NCI-H1092 treated with DMSO at 0.1 percent for 48 hours (cell line): ENCODE measurements at regions not wholly inside any gene's neighbourhood (a gene's known extent, or its start where the extent isn't known, plus 50 kb on each side); places are given as distances from the start of the nearest gene placed in this dataset.

ENCODE experiments used
- DNase-seq: peaks from one replicate; lab custom pipeline; 2025; lab: John Stamatoyannopoulos, UW

DNA sequence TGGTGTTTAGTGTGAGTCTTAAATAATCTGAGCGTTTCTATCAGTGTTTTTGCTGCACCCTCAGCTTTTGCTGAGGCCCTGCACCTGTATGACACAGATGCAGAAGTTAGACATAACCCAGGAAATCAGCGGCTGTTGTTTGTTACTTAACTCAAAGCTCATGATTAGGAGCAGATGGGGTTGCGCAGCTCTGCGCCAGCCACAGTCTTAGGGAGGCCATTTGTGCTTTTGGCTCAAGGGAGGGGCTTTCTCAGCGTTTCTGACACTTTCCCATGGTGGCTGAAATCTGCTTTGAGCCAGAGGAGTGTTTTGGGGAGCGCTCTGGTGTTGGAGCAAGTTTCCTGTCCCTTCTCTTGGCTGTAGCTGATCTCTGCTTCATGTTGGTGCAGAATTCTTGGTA is 433.8 kb downstream of the NAF1 start:
- no peak for DNase-seq

DNA sequence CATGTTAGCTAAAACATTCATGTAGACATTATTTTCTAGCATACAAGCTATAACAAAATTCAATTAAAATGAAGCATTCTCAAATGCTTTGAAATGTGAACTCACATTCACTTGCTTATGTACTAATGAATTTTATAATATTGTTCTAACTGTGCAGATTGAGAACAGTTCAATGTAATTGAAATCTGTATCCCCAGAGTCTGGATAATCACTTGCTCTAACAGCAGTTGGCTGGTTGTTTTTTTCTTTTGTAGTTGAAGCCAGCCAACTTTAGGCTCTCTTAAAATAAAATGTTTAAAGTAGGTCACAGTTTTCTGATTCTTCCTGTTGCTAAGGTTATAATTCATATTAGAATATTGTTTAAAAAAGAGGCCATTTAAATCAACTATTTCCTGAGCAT is 438.9 kb downstream of the NAF1 start:
- DNase-seq = no peak

DNA sequence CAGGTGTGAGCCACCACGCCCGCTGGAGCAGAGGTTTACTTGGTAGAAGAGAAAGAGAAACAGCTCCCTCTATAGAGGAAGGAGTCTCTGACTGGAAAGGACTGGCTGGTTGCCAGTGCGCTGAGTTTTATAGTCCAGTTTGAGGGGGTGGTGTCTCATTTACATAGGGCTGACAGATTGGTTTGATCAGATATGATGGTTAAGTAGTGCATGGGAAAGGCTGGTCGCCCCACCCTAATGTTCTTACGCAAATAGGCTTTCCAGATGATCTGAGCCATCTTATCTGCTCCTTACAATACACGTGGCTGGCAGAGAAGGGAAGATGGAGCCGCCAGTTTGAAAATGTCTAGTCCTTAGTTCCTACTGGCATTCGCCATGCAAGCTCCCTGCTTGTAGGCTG is 439.5 kb downstream of the NAF1 start:
- DNase-seq = no peak

DNA sequence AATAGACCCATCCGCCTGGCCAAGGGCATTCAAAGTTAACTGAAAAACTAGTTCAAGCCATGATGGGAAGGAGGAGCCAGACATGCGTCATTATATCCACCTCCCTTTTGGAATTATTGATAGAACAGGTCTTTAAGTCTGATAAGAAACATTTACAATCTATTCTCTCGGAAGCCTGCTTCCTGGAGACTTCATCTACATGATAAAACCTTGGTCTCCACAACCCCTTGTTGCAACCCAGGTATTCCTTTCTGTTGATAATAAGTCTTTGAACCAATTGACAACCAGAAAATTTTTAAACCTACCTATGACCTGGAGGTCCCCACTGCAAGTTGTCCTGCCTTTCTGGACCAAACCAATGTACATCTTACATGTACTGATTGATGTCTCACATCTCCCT is 451.3 kb downstream of the NAF1 start:
- DNase-seq = no peak

DNA sequence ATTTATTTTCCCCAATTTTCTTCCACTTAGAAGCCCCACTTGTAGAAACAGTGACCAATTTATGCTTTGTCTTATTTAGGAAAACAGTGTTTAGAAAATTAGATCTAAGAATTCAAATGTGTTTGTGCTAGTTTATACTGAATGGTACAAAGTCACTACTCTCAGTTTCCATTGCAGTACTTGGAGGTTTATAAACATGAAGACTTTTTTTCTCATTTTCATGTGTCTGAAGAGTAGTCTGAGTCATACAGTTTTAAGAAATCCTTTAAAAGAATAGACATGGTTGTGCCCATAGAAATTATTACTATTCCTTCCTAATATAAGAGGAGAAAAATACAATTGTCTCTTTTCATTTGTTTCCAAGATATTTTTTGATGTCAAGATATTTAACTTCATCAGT is 458.7 kb downstream of the NAF1 start:
- no peak for DNase-seq

DNA sequence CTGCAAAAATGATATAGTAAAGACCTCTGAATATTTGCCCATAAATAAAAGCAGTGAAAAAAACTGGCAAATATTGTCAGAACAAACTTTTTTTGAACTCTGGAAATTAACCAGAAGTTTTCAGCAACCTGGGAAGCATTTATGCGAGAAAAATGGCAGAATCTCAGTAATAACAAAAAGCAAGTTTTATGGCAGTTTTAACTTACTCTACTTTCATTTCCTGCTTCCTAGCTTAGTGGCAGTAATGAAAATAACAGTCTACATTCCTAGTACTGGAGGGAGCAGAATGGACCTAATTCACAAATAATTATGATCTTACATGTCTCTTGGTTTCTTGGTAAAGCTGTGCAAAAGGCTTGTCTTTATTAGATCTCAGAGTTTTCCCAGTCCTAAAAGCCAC is 460.1 kb downstream of the NAF1 start:
- DNase-seq = no peak

DNA sequence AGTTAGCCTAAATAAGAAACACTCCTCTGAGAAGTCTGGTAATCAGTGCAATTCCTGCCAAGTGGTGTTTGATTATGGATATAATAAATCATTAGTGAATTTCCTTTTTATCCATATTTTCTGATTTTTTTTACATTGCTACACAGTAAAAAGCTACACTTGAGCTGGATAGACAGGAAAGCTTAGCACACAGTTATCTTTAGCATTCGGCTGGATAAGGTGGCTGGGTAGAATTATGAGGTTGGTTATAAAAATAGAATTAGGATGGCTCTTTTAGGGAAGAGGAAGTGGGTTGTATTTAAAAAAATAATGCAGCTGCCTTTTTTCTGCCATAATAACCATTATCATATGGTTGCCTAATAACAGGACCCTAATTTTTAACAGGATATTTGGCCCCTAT is 460.6 kb downstream of the NAF1 start:
- DNase-seq = no peak

DNA sequence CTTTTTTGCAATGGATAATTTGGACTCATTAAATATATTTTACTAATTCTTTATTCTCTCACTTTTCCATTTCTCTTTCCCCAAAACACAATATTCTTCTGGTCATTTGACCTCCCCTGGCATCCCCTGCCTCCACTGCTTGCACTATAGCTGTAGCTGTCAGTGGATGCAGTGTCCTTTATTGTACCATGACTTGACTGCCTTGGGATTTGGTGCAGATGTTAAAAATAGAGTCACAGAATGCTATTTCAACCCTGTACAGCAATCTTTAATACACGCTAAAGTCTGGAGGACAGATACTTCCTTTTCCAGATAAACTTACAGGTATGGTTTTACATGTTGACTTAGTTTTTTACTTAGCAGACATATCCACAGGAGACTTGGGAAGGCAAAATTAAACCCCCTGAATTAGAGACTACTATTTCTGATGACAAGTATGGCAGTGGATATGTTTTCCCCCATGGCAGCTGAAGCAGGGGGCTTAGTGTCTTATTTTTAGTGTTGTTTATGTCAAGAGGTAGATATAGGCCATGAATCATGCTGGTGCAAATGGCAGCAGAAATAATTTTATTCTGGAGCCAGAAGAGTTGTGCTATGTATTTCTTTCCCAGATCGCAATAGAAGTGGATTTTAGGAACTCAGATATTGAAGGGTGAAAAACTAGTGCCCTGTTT is 461.4 kb downstream of the NAF1 start:
- no peak for DNase-seq

DNA sequence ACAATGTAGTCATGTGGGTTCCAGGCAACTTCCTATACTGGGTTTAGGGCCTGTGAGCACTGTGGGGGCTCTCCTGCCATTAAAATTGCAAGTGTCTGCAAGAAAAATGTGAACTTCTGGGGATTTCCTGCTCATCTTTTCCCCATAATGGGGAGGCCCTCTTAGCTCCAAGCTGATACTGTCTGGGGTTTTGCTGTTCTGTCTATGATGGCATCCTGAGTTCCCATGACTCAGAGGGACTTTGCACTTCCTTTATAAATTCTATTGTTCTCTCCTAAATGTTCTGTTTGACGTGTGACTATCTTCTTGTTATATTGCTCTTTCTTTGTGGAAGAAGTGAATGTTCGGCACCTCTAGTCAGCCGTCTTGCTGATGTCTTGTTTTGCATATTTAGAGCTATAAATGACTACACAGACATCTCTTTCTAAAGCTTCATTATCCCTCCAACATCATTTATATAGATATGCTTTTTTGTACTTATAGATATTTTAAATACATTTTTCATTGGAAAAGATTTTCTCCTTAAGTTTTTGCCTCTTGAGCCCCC is 465.8 kb downstream of the NAF1 start:
- no peak for DNase-seq

DNA sequence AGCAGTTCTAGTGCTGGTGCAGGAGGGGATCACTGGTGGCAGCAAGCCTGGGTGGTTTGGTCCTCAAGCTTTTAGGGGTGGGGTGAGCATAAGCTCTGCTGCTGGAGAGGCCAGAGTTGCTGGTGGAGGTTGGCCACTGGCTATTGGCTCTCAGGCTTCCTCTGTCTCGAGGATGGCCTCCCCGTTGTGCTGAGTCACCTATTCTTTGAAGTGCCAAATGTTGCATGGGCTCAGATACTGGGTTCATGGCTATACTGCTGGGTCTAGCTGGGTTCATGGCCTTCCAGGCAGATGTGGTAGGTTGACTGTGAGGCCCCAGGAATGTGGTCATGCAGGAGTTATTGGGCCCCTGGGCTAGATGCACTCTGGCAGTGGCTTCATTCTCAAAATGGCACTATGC is 466.3 kb downstream of the NAF1 start:
- no peak for DNase-seq

DNA sequence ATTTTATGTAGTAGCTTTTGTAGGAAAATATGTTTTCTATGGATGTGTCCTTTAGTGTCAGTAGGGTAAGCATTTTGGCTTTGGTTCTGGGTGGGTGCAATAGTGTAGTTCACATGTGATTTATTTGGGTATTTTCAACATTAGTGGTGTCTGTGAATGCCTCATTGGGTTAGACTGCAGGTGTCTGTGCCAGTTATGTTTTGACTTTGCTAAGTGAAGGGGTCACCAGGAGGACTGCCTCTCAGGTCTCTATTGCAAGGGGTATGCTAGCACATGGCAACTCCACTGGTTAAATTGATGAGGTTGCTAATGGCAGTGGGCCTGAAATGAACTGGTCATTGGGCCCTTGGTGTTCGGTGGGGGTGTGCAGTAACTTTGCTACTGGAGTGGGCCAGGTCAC is 467.1 kb downstream of the NAF1 start:
- DNase-seq = no peak

DNA sequence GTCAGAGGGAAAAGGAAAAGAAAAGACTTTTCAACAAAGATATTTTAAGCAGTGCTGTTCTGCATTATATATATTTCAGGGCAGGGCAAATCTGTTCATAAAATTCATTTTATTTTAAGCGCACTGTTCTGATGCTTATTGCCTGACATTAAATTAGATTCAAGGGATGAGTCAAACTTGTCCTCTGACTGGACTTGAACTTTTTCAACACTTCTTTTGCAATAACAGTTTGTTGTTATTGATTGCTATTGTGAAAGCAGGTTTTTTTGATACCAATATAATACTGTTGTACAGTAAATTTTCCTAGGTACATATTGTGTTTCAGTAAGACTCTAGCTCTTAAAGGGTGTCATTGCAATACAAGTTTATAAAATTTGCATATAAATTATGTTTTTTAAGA is 481.3 kb downstream of the NAF1 start:
- DNase-seq = no peak

DNA sequence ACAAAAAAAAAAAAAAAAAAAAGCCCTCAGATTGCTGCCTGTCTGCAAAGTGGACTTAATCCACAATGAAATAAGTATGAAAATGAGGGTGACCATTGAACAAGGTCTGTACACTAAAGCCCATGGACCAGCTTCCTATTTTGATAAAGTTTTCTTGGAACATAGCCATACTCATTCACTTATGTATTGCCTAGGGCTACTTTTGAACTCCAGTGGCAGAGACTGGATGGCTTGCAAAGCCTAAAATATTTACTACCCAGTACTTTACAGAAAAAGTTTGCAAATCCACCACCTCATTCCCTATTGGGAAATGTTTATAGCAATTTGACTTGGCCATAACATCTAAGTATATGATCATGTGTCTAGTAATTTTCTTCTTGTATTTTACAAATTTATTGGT is 481.7 kb downstream of the NAF1 start:
- no peak for DNase-seq

DNA sequence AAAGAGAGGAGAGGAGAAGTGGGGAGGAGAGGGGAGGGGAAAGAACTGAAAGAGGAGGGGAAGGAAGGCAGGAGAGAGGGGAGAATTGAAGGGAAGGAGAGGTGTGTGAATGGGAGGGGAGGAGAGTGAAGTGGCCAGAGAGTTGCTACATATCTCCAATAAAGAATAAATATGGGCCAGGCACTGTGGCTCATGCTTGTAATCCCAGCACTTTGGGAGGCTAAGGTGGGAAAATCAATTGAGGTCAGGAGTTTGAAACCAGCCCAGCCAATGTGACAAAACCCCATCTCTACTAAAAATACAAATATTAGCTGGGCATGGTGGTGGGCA is 482.4 kb downstream of the NAF1 start:
- DNase-seq = no peak

DNA sequence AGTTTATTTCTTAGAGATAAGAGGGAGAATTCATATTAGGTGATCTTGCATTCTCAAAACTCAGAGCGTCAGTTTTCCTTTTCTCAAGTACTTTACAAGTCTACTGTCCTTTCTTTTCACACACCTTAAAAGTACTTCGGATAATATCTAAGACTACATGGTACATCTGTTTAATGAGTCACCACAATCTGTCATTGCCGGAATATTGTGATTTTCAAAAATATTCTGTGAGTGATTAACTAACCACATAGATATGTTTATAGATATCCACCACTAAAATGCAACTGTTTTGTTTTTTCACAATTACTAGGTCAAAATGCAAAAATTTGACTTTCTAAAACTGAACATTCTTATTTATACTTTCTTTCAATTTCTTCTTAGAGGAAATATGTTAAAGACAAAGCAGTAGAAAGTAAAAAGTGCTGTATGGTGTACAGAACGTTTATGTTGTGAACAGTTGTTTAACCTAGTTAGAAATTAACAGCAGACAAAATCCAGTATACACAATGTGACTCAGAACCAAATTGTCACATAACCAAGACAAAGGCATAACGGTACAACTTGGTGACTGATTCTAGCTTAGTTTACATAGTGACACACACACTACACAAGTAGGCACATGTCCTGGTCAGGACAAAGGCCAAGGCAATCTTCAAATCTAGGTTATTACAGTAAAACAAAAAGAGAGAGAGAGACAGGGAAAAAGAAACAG is 482.9 kb downstream of the NAF1 start:
- no peak for DNase-seq

DNA sequence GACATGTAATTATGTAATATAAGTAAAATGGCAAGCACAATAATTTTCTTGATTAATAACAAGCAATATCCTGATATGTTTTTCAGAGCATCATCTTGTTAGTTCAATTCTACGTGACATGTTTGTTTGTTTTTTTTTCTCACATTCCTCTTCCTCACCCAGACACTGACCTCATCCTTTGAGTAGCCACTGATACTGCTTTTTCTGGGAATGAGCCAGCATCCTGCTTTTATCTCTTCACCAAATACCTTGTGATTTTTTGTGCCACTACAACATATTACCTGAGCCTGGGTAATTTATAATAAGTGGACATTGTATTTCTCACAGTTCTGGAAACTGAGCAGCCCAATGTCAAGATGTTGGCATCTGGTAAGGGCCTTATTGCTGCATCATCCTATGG is 484.0 kb downstream of the NAF1 start:
- no peak for DNase-seq

DNA sequence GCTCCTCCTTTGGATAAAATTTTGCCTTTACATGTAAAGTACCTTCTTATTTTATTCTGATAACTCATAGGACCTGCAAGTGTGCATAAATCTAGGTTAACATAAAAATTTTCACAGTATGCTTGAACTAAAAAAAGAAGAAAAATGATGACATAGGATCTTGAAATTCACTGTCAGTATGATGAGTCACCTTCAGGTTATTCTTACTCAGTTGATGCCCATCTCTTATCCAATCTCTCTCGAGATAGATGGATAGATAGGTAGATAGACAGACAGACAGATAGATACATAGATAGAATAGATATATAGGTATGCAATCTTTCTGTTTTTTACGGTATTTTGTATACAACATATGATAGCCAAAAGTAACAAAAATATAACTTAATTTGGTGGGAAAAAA is 485.5 kb downstream of the NAF1 start:
- DNase-seq = no peak

DNA sequence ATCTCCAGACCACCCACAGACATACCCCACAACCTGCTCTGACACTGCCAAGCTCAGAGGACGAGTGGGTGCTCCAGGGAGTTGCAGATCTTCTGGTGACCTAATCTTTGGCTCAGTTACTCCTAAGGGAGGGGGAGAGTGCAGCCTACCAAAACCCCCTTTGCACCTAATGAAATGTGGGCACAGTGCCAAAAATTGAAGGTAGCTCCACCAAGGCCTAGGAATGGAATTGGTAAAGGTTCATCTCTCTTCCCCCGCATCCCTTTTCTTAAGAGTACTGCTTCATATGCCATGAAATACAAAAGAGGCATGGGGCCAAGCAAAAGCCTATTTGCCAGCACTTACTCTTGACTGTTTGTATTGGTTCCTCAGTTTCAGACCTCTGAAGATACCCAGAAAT is 491.0 kb downstream of the NAF1 start:
- DNase-seq = no peak

DNA sequence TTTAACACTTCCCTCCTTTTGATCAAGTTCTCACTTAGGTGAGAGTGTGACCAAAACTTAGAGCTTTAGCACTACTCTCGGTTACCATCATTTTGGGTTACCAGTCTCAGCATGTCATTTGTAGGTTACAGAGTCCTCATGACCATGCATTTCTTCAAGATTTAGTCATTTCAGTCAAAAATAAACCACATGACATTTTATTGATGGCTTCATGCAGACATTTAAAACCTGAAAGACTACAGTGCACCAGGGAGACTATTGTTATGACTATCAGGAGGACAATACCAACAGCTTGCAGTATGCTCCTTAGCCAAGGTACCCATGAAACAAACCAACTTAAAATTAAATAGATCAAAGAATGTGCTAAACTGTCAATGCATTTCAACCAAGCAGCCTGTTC is 498.1 kb upstream of the FSTL5 start:
- DNase-seq = no peak

DNA sequence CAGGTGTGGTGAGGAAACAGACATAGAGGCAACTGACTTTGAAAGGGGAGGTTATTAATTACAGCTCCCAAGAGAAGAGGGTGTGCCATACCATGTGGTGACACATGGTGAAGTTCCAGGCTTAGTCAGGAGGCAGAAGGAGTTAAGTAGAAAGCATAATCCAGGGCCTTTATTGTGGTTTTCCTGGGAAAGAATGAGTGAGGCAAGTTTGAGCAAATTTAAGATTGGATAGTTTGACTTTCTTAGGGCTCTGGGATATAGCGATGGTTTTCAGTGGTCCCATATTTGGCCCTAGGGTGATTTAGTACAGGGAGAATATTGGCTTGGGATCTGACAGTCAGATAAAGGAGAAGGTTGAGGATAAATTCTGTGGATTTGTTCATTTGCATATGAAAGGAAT is 495.9 kb upstream of the FSTL5 start:
- no peak for DNase-seq

DNA sequence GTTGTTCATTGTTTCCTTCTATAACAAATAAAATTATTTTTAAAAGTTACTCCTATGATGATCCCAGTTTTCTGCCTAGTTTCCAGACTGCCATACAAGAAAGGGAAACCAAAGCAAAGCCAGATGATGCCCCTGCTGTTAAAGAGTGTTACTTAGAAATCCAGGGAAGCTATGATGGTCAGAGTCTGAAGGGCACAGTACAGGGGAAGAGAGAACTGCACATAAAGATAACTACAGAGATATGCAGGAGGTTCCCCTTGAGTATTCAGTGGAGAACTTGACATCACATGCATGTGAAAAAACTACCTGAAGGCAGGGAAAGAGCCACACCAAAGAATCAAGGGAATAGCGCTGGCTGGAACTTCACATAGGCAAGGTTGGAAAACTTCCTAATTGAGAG is 494.2 kb upstream of the FSTL5 start:
- no peak for DNase-seq

DNA sequence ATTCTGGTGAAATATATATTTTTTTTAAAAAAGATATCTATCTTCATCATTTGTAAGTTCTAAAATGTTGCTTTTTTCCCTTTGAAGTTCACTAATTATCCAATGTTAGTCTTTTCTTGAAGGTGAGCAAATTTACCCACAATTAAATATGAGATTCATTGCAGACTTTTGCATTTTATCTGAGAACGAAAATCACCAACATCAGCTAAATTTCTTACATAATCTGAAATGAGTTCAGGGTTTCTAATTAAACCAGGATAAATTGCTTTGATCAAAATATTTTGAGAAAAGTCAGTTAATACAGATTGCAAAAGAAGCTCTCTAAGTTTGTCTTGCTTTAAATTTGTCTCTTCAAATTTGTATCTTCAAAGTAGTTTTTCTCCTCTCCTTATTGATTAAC is 486.4 kb upstream of the FSTL5 start:
- no peak for DNase-seq

DNA sequence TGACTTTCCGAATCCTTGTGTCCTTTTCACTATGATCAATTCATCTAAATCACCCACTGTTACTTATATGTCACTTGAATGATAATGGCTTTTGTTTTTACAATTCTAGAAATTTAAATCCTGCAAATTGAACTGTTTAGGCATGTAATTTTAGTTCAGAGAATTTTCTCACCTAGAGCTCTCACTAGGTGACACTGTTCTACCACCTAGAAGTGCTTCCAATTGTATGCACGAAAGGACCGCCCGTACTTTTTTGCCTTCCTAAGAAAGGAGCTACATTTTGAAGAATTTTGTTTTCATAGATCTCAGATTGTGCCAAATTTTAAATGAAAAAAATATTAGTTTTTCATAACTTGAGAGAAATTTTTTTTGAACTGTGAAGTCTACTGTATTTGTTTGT is 481.6 kb upstream of the FSTL5 start:
- no peak for DNase-seq

DNA sequence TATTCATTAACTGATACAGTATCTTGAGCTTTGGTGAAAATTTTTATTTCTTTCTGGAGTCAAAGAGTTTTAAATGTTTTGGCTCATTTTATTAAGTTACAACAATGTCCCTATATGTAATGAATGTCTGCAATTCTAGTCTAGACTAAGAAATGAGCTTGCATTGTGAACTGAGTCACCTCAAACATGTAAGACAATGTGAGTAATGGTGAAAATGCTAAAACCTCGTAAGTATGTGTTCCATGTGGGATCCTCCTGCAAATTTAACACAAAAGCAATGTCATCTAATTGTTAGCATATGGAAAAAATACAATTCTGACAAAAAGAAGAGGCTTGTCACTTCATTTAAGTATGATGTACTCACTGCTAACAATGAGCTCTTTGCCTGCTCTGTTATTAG is 480.5 kb upstream of the FSTL5 start:
- no peak for DNase-seq
